MCF 10A (cell line): ENCODE measurements at regions not wholly inside any gene's neighbourhood (a gene's known extent, or its start where the extent isn't known, plus 50 kb on each side); places are given as distances from the start of the nearest gene placed in this dataset.

Experiments
- BruUV-seq: library from RNA; stranded (reverse); fragments of 400-500 nt; replicated peaks from 2 replicates; lab custom pipeline; 2021; lab: Mats Ljungman, UMichigan
- CTCF ChIA-PET: fragments of 300-600 bp; sonication (Branson Sonifier 250); formaldehyde crosslinking; extraction: SDS; loops from one replicate; lab custom pipeline; 2021; ENCODE audit warnings: antibody characterized with exemption, inconsistent platforms; lab: Yijun Ruan, JAX
- POLR2A ChIA-PET: fragments of 300-600, 350-650 bp; sonication (Branson Sonifier 250); formaldehyde crosslinking; extraction: SDS; loops from one replicate; lab custom pipeline; 2020; ENCODE audit warnings: antibody characterized with exemption, inconsistent platforms; lab: Yijun Ruan, JAX
- DNase-seq: peaks from one replicate; pipeline ENCODE4 v3.0.0-alpha.2; 2018; ENCODE audit not compliant: unreplicated experiment
- H3K27ac Mint-ChIP-seq: one replicate; pipeline ENCODE4 v1.8.0; 2022; ENCODE audit warnings: mild to moderate bottlenecking, low read depth, mixed read lengths; ENCODE audit not compliant: unreplicated experiment
- H3K27me3 Mint-ChIP-seq: one replicate; pipeline ENCODE4 v1.8.0; 2022; ENCODE audit warnings: mixed read lengths; ENCODE audit not compliant: insufficient read depth, unreplicated experiment
- H3K36me3 Mint-ChIP-seq: one replicate; pipeline ENCODE4 v1.8.0; 2022; ENCODE audit warnings: mild to moderate bottlenecking, moderate library complexity, mixed read lengths; ENCODE audit not compliant: insufficient read depth, unreplicated experiment
- H3K4me1 Mint-ChIP-seq: one replicate; pipeline ENCODE4 v1.8.0; 2022; ENCODE audit warnings: mixed read lengths; ENCODE audit not compliant: insufficient read depth, unreplicated experiment
- H3K4me3 Mint-ChIP-seq: one replicate; pipeline ENCODE4 v1.8.0; 2022; ENCODE audit warnings: mild to moderate bottlenecking, moderate library complexity, mixed read lengths; ENCODE audit not compliant: unreplicated experiment
- H3K9me3 Mint-ChIP-seq: one replicate; pipeline ENCODE4 v1.8.0; 2022; ENCODE audit warnings: mixed read lengths; ENCODE audit not compliant: unreplicated experiment
- CTCF ChIP-seq: fragments of 200-600 bp; IDR thresholded peaks from one replicate; pipeline ENCODE4 v1.8.0; 2022; ENCODE audit warnings: antibody characterized with exemption, mild to moderate bottlenecking; ENCODE audit not compliant: unreplicated experiment
- intact Hi-C: fragments of 100-400 bp; cut with micrococcal nuclease; formaldehyde crosslinking; loops from 2 replicates; pipeline ENCODE4 v1.14.1; 2022

- Mint-ChIP-seq H3K4me3 (no peak overlapping the region), H3K9me3 (no peaks in the 10 kb centered on the region), H3K27ac (no peak overlapping the region), H3K4me1 (no peaks in the 10 kb centered on the region), H3K27me3 (no peaks in the 10 kb centered on the region), H3K36me3 (no peaks in the 10 kb centered on the region)
- no TSS peak for BruUV-seq
- DNase-seq: no peak
- POLR2A ChIA-PET: interaction anchor here (0.7 to 1.3 kb wide), 2 partner anchors 13 to 597 kb away, joined by 3 read pairs; no protein-coding TSS in a partner anchor
- intact Hi-C loops: no loop called here
- CTCF ChIA-PET: no interaction called here
- TF ChIP-seq CTCF: no peak
Measured at GRCh38 chr7:22610263-22610662, 110.3 kb upstream of the STEAP1B start.

GRCh38 chr7:22607180-22607579 is 107.2 kb upstream of the STEAP1B start:
- H3K27me3 Mint-ChIP-seq: no peaks in the 10 kb centered on the region
- DNase-seq: no peak
- H3K27ac Mint-ChIP-seq: no peak overlapping the region
- intact Hi-C loops: no loop called here
- no peaks in the 10 kb centered on the region for H3K36me3 Mint-ChIP-seq
- TF ChIP-seq CTCF: no peak
- BruUV-seq: no TSS peak
- CTCF ChIA-PET: no interaction called here
- no peak overlapping the region for H3K4me3 Mint-ChIP-seq
- H3K9me3 Mint-ChIP-seq: no peaks in the 10 kb centered on the region
- H3K4me1 Mint-ChIP-seq: peaks cover 11% of the 10 kb centered on the region
- POLR2A ChIA-PET: interaction anchor here (0.6 kb wide), 1 partner anchor 36 kb away, joined by 3 read pairs; no protein-coding TSS in a partner anchor

- no TSS peak for BruUV-seq
- no peak for DNase-seq
- Mint-ChIP-seq H3K4me1 (peaks cover 16% of the 10 kb centered on the region), H3K4me3 (no peak overlapping the region), H3K27ac (no peak overlapping the region), H3K9me3 (no peaks in the 10 kb centered on the region), H3K27me3 (no peaks in the 10 kb centered on the region), H3K36me3 (no peaks in the 10 kb centered on the region)
- ChIA-PET POLR2A (no interaction called here), CTCF (interaction anchor here (1.0 kb wide), 1 partner anchor 124 kb away, joined by 3 read pairs; no protein-coding TSS in a partner anchor)
- intact Hi-C loops: no loop called here
- no peak for TF ChIP-seq CTCF
Measured at GRCh38 chr7:22604246-22604645, 104.3 kb upstream of the STEAP1B start.

GRCh38 chr7:22601812-22602565 is 102.0 kb upstream of the STEAP1B start:
- no peak for TF ChIP-seq CTCF
- BruUV-seq: no TSS peak
- no peak overlapping the region for H3K27ac Mint-ChIP-seq
- no peaks in the 10 kb centered on the region for H3K9me3 Mint-ChIP-seq
- POLR2A ChIA-PET: interaction anchor here (0.6 kb wide), 1 partner anchor 12 kb away, joined by 3 read pairs; no protein-coding TSS in a partner anchor
- peaks cover 22% of the 10 kb centered on the region for H3K4me1 Mint-ChIP-seq
- H3K36me3 Mint-ChIP-seq: no peaks in the 10 kb centered on the region
- intact Hi-C loops: no loop called here
- no peaks in the 10 kb centered on the region for H3K27me3 Mint-ChIP-seq
- CTCF ChIA-PET: no interaction called here
- DNase-seq: peak; percentile 65
- H3K4me3 Mint-ChIP-seq: no peak overlapping the region
